GM19238 (cell line): ENCODE measurements at regions not wholly inside any gene's neighbourhood (a gene's known extent, or its start where the extent isn't known, plus 50 kb on each side); places are given as distances from the start of the nearest gene placed in this dataset.
"Not testable (repeated sequence)": the region's sequence is repeated elsewhere in the genome, so short reads cannot be mapped to it uniquely, and the experiment has no call there.

Experiments used
- DNase-seq: peaks from one replicate; pipeline ENCODE4 v3.0.0; 2011; ENCODE audit warnings: low spot score; ENCODE audit not compliant: insufficient read length

DNA sequence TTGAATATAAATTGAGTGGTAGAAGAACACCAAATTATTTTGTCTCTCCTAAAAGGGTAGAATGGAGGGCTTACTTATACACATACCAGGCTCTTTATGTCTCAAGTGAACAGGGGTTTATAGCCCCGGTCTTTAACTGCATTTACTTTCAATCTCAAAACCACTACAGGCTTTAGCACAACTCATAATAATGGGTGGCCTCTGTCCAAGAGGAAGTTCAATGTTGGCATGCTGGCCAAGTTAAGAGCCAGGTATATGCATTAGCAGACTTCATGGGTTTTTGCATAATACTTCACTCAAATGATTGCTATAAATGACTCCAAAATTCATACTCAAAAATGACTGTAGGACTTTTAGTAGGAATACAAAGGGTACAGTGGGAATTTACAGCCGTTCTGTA is 118.5 kb upstream of the OTUD4 start:
- no peak for DNase-seq

DNA sequence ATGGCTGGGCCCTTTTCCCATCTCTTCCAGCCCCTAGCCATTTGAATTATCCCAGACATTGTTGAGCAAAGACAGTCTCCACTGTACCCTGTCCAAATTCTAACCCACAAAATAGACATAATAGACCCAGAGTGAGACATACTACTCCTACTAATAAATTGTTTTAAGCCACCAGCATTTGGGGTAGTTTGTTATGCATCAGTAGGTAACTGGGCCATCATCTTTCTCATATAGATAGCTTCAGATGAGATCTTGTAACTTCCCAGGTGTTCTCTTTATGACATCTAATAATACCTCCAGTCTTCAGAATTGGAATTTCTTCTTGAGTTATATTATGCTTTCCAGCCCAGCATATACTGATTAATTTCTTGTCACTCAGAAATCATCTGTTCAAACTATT is 117.2 kb upstream of the OTUD4 start:
- DNase-seq: no peak

DNA sequence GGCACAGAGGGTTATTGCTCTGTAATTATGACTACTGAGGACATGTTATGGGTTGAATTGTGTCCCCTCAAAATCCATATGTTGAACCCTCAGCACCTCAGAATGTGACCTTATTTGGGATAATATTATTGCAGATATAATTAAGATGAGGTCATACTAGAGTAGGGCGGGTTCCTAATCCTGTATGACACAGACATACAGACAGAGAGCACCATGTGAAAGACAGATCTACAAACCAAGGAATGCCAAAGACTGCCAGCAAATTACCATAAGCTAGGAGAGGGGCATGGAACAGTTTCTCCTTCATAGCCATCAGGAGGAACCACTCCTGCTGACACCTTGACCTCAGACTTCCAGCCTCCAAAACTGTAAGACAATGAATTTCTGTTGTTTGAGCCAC is 115.2 kb upstream of the OTUD4 start:
- no peak for DNase-seq

DNA sequence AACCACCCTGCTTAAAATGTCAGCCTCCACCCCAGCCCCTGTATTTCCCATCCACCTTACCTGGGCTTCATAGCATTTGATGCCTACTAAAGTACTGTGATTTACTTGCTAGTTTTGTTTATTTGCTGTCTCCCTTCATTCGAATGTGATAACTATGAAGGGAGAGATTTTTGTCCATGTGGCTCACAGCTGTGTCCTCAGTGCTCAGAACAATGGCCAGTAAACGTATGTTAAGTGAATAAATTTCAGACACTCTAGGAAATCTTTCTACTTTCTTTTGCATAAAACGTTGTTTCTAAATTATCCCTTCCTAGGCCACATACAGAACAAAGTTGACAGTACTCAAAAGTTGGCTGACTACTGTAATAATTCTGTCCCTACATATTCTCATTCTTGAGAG is 114.7 kb upstream of the OTUD4 start:
- DNase-seq: no peak

DNA sequence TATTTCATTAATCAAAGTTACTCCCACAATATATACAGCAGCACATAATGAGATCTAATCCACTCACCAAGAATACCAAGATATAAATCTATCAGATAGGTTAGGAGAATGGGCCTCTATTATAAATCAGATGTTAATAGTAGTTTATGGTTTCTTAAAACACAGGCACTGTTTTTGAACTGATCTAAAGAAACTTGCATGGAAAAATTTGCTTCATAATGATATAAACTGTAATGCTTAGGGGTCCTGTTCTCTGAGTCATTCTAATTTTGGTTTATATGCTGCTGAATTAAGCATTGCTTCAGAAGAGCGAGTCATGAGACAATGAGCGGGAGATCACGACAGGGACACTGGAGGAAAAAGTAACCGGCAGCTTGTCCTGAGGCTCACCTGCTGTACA is 113.3 kb upstream of the OTUD4 start:
- DNase-seq: no peak

DNA sequence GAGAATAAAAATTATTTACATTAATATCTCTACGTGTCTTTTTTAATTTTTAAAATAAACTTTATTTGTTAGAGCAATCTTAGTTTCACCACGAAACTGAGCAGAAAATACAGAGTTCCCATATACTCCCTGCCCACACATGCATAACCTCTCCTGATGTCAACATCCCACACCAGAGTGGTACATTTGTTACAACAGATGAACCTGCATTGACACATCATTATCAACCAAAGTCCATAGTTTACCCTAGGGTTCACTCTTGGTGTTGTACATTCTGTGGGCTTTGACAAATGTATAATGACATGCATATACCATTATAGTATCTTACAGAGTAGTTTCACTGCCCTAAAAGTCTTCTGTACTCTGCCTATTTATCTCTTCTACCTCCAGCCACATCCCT is 110.6 kb upstream of the OTUD4 start:
- DNase-seq: no peak

DNA sequence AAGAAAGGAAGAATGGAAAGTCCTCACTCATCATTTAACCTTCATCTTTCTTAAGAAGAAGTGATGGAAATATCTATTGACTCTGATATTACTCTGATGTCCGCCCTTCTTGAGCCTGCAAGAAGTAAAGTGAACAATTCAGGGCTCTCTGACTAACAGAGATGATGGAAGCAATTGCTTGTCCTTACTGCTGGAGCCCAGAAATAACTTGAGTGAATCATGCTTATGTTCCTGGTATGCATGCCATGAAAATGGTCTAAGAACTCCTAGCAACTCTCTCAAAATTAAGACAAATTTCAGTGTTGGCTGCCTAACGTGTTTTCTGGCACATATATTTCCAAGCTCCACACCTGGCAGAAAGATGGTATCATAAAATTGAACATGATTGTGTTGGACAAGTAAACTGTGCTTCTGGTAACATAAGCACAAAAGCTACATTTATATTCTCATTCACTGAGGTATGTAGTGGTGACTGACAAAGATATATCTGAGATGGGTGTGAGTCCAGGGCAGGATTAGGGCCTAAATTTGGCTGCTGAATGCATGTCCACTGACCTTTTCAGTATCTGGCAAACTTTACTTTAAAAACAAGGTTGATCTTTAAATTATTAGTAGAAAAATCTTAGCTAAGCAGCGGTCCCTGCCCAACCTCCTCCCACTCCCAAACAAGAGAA is 109.2 kb upstream of the OTUD4 start:
- no peak for DNase-seq

DNA sequence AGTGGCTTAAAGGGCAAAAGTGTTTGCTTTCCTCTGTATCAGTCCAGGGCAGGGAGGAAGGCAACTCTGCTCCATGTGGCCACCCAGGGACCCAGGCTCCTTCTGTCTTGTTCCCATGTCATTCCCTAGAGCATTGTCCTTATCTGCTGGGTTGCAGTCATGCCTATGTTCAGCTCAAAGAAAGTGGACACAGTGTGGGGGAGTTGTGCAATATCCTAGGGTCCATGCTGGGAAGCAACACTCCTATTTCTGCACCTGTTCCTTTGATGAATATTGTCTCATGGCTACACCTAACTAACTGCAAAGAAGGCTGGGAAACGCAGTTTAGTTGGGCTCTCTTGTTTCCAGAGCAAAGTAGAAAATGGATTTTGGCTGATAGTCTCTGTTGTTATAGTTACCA is 107.0 kb upstream of the OTUD4 start:
- no peak for DNase-seq

DNA sequence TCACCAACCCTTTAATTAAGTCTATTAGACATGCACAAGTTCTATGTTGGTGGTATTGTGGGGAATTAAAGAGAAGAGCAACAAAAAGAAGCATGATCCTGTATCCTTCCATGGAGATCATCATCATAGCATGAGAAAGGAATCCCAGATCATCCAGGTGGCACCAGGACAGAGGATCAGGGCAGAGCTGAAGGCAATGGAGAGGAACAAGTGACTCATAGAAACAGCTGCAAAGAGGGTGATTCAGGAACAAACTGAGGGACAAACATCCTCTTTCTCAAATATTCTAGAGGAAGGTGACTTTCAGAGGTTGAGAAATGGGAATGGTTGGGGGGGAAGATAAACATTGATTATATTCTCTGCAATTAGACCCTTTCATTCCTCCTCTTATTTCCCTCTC is 105.5 kb upstream of the OTUD4 start:
- no peak for DNase-seq

DNA sequence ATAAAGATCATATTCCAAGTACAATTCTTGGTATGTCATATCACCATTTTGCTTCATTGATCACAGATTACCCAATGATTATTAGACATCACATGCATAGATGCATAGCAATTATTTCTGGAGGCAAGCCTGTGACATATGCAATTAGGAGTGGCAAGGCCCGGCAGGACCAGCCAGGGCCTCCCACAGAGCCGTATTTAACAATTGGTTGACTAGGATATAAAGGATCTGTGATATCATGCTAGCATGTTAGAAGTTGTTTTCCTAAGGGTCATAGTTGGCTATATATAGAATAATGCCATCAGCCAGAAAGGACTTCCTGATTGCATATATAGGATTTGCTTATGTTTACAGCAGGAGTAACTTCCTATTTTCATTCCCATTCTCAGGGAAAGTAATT is 103.5 kb upstream of the OTUD4 start:
- no peak for DNase-seq

DNA sequence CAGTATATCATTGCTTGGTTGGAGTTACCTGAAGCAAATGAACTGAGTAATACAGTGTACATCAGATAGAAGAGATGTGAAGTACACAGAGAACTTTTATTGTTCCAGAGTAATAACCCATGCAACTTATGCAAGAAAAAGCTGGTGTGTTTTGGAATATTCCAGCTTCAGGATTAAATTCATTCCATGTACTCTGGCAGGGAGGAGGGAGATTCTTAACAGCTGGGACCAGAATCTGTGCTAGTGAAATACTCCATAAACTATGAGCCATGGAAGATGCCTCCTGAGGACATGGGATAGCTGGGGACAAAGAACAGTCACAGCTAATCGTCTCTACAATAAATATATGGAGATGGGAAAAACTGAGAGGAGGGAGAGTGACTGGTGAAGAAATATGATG is 101.6 kb upstream of the OTUD4 start:
- DNase-seq: no peak

DNA sequence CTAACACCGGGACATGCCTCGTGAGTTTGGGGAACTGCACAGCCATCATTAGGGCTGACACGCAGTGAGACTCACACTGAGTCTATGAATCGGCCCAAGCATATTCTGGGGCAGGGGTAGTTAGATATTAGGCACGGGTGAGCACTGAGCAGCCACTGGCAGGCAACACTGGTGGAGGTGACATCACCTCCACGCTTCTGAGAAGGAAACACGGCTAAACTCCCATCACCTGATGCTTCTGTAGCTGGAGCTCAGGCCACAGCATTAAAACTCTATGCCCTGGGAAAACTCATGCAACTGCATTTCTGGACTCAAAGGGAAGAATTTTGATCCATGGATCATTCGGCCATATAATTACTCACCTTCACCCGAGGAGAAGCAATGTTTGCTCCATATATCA is 100.8 kb upstream of the OTUD4 start:
- no peak for DNase-seq

DNA sequence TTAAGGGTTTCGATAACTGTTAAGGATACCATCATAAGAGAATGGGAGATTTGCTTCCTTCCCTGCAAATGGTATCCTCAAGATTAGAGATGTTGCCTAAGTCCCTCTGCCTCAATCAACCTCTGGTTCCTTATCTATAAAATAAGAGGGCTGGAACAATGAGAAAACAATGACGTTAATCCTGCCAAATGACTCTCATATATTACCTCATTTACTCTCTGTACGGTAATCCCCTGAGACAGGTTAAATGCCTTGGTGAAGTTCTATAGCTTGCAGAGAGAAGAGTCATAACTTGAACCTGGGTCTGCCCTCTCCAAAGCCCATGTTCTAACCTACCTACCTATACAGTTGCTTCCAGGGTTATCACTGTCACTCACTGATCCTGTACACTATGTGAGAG is 100.2 kb upstream of the OTUD4 start:
- no peak for DNase-seq

DNA sequence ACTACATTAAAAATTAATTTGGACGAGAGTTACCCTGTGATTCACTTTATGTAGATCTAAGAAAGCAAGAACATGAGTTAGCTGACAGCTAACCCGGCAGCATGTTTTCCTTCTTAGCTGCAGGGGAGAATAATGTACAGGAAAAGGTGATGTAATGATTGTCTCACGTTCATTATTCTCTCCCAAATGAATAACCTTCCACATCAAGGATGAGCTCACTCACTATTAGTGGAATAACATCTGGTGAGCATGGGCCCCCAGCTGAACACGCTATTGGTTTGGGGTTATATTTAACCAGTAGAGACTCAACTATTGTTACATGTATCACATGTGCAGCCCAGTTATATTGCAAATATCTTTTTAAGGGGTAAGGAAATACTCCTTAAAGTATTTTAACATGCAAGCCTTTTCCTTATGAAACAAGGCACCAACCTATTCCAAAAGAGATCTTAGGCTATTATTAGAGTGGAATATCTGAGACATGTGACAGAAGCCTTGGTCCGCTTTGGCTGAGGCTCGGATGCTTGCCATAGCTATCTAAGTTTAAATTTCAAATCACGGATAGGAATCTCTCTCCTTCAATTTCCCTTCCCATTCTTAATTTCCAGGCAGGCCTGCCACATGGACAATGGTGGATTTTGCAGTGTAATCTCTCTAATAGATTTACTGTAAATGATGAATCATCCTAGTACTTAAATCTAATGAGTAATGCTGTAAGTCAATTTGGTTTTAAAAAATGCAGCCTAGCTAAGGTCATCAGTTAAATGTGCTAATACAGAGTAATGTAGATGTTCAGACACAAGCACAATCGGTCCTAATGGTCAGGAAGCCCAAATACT is 99.0 kb upstream of the OTUD4 start:
- DNase-seq: no peak

DNA sequence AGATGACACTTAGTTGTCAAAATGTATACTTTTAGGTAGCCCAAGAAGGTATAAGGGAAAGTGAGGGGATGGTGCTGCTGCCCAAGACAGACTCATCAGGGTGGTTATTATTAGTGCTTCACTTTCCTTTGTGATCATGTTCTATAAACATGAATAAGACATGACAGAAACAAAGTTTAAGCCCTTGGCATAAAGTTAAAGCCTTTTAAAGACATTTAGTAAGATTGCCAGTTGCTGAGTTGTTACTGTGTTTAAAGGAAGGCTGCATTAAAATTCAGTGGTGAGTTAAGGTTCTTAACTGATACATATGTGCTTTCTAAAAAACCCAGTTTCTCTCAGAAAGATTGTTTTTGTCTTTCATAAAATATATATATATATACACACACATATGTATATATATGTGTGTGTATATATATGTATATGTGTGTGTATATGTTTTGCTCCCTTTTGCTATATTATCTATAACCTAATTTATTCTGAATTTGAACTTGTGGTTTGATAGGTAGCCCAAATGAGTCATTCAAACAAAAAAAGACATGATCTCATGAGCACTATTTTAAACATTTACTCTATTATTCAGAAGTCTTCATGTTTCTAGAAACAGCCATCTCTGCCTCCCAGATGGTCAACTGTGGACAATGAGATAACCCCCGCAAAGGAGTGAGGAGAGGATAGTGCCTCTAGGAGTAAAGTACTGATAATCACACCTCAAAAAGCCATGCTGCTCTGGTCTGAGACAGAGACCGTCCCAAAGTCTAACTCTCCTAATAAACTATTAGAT is 98.1 kb upstream of the OTUD4 start:
- no peak for DNase-seq

DNA sequence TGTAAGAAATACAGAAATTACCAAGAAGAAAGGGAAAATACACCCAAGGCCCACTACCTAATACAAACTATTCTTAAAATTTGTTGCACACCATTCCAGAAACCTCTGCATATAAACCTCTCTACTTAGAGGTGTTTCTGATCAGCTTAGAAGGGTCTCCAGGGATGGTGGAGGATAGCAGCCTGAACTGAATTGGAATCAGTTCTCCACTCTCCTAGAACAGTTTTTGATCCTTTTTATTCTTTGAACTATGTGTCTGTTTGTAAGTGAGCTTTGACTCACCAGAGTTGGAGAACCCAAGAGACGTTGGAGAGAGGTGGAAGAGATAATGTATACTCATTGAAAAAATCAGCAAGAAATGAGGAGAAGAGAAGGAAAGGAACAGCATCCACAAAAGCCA is 96.6 kb upstream of the OTUD4 start:
- DNase-seq: no peak

DNA sequence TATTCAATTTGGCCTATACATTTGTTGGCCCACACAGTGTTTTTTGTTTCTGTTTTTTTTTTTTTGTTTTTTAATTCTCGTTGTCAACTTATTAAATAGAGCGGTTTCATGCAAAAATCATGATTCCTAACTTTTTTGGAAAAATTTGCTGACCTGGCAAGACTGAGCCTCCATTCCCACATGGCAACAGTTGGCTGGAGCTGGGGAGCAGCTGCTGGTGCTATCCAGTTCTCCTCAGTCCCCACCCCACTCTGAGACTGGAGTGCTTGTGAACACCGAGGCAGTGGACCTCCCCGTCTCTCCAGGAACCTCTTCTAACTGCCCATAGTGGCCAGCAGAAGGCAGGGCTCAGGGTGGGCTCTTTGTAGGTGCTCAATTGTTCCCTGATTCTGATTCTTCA is 95.7 kb upstream of the OTUD4 start:
- DNase-seq: no peak

DNA sequence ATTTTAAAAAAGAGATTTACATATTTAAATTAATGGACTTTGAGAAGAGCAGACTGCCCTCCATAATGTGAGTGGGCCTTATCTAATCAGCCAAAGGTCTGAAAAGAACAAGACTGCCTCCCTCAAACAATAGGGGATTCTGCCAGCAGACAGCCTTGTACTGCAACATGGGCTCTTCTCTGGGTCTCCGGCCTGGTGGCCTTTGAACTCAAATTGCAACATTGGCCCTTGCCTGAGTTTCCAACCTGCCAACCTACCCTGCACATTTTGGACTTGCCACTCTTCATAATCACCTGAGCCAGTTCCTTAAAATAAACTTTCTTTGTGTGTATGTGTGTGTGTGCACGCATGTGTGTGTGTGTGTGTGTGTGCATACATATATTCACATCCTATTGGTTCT is 90.8 kb upstream of the OTUD4 start:
- no peak for DNase-seq

DNA sequence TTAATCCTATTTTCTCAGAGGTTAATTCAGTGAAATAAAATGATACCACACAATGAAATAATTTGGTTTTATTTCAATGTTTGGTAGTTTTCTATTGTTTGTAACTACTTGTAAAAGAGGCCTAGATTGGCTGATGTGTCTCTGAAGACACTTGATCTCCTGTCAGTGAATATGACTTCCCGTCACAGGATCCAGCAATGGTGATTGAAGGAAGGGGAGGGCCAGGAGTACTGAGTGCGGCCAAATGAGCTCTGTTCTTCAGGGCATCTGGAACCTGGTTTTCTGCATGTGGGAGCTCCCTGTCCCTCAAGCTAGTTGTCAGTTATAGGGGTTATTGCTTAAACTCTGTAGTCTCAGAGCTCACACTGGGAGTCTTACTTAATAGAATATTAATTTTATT is 86.5 kb upstream of the OTUD4 start:
- DNase-seq: no peak

DNA sequence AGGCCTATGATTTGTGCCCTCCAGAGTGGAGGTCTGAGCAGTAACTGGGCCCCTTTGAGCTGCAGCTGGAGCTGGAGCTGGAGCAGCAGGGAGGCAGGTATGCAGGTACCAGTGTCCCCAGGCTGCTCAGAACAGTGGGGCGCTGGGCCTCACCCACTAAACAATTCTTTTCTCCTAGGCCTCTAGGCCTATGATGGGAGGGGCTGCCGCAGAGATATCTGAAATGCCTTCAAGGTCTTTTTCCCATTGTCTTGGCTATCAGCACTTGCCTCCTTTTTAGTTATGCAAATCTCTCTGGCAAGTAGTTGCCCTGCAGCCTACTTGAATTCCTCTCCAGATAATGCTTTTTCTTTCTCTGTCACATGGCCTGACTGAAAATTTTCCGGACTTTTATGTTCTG is 79.7 kb upstream of the OTUD4 start:
- DNase-seq: no peak

DNA sequence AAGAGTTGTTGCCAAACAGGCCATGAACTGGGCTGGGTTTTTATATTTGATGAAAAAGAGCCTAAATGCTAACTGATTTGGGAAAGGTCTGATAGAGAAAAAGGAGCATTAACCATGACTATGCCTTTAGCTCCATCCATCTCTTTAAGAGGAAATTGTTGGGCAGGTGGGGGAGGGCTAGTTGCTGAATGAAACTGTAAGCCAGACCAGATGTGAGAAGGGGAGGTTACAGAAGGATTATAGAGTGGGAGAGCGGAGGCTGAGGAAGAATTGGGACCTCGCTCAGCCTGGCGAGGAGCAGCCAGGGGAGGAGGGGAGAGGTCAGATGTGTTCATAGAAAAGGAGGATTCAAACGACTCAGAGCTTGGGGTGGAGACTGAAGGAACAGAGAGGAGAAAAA is 74.9 kb upstream of the OTUD4 start:
- not testable (repeated sequence) for DNase-seq

DNA sequence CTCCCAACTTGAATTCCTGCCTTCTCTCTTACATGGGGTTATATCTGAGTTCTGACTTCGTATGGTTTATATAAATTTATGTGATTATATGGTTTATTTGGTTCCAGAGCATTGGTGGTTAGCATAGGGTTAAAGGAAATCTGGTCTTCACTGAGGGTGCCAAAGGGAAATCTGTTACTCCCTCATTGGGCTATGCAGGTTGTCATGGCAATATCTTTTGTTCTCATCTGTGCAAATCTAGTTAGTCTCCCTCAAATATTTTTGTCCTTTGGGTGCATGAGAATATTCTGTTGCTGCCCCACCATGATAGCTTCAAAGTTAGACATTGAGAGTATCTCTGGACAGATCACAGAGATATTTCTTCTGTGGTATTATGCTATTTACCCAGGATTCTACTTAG is 71.8 kb upstream of the OTUD4 start:
- DNase-seq: no peak
